IPS-15b (cell line): ENCODE measurements at regions not wholly inside any gene's neighbourhood (a gene's known extent, or its start where the extent isn't known, plus 50 kb on each side); places are given as distances from the start of the nearest gene placed in this dataset.

Experiments
- H3K27me3 ChIP-seq: one replicate; pipeline ENCODE4 v1.6.1; 2013; ENCODE audit warnings: low read length; ENCODE audit not compliant: control insufficient read depth, insufficient read depth
- H3K36me3 ChIP-seq: one replicate; pipeline ENCODE4 v1.6.1; 2013; ENCODE audit warnings: low read length; ENCODE audit not compliant: control insufficient read depth, insufficient read depth
- H3K4me1 ChIP-seq: one replicate; pipeline ENCODE4 v1.6.1; 2013; ENCODE audit warnings: mild to moderate bottlenecking, low read length; ENCODE audit not compliant: control insufficient read depth, insufficient read depth
- H3K4me3 ChIP-seq: one replicate; pipeline ENCODE4 v1.5.1; 2013; ENCODE audit warnings: low read depth, low read length
- H3K9ac ChIP-seq: one replicate; pipeline ENCODE4 v1.6.1; 2013; ENCODE audit warnings: low read depth, mild to moderate bottlenecking, low read length
- H3K9me3 ChIP-seq: one replicate; pipeline ENCODE4 v1.6.1; 2013; ENCODE audit warnings: mild to moderate bottlenecking, low read length; ENCODE audit not compliant: control insufficient read depth, insufficient read depth

GRCh38 chr3:187966096-187966495 lies 187.9 kb upstream of the LPP start:
- H3K9me3 ChIP-seq = no peaks in the 10 kb centered on the region
- no peak overlapping the region for H3K4me3 ChIP-seq
- H3K27me3 ChIP-seq = no peaks in the 10 kb centered on the region
- H3K4me1 ChIP-seq = no peaks in the 10 kb centered on the region
- no peak overlapping the region for H3K9ac ChIP-seq
- H3K36me3 ChIP-seq = no peaks in the 10 kb centered on the region

- Histone ChIP-seq H3K9ac (no peak overlapping the region), H3K4me1 (no peaks in the 10 kb centered on the region), H3K36me3 (no peaks in the 10 kb centered on the region), H3K4me3 (no peak overlapping the region), H3K9me3 (no peaks in the 10 kb centered on the region), H3K27me3 (no peaks in the 10 kb centered on the region)
Observed at GRCh38 chr3:187966636-187967406, 187.1 kb upstream of the LPP start.

- no peak overlapping the region for H3K9ac ChIP-seq
- H3K4me3 ChIP-seq = no peak overlapping the region
- no peaks in the 10 kb centered on the region for H3K4me1 ChIP-seq
- H3K9me3 ChIP-seq = no peaks in the 10 kb centered on the region
- H3K27me3 ChIP-seq = no peaks in the 10 kb centered on the region
- no peaks in the 10 kb centered on the region for H3K36me3 ChIP-seq
Observed at GRCh38 chr3:187967993-187968392, 186.0 kb upstream of the LPP start.

GRCh38 chr3:187968883-187969580 lies 184.9 kb upstream of the LPP start:
- Histone ChIP-seq H3K9ac (no peak overlapping the region), H3K4me3 (no peak overlapping the region), H3K4me1 (no peaks in the 10 kb centered on the region), H3K9me3 (no peaks in the 10 kb centered on the region), H3K27me3 (no peaks in the 10 kb centered on the region), H3K36me3 (no peaks in the 10 kb centered on the region)

GRCh38 chr3:187969581-187969950 lies 184.4 kb upstream of the LPP start:
- Histone ChIP-seq H3K27me3 (no peaks in the 10 kb centered on the region), H3K9ac (no peak overlapping the region), H3K4me1 (no peaks in the 10 kb centered on the region), H3K9me3 (no peaks in the 10 kb centered on the region), H3K36me3 (no peaks in the 10 kb centered on the region), H3K4me3 (no peak overlapping the region)

- Histone ChIP-seq H3K9me3 (no peaks in the 10 kb centered on the region), H3K4me1 (no peaks in the 10 kb centered on the region), H3K4me3 (no peak overlapping the region), H3K36me3 (no peaks in the 10 kb centered on the region), H3K27me3 (no peaks in the 10 kb centered on the region), H3K9ac (no peak overlapping the region)
Observed at GRCh38 chr3:187970106-187970505, 183.9 kb upstream of the LPP start.

- no peaks in the 10 kb centered on the region for H3K9me3 ChIP-seq
- no peak overlapping the region for H3K9ac ChIP-seq
- no peaks in the 10 kb centered on the region for H3K27me3 ChIP-seq
- no peaks in the 10 kb centered on the region for H3K4me1 ChIP-seq
- no peak overlapping the region for H3K4me3 ChIP-seq
- H3K36me3 ChIP-seq = no peaks in the 10 kb centered on the region
Observed at GRCh38 chr3:187971629-187972028, 182.3 kb upstream of the LPP start.

GRCh38 chr3:187972454-187972853 lies 181.5 kb upstream of the LPP start:
- Histone ChIP-seq H3K27me3 (no peaks in the 10 kb centered on the region), H3K36me3 (no peaks in the 10 kb centered on the region), H3K4me1 (no peaks in the 10 kb centered on the region), H3K4me3 (no peak overlapping the region), H3K9ac (no peak overlapping the region), H3K9me3 (no peaks in the 10 kb centered on the region)

GRCh38 chr3:187973977-187974870 lies 179.7 kb upstream of the LPP start:
- Histone ChIP-seq H3K27me3 (no peaks in the 10 kb centered on the region), H3K9ac (no peak overlapping the region), H3K9me3 (no peaks in the 10 kb centered on the region), H3K4me1 (no peaks in the 10 kb centered on the region), H3K36me3 (no peaks in the 10 kb centered on the region), H3K4me3 (no peak overlapping the region)

GRCh38 chr3:187974871-187975271 lies 179.1 kb upstream of the LPP start:
- Histone ChIP-seq H3K9me3 (no peaks in the 10 kb centered on the region), H3K36me3 (no peaks in the 10 kb centered on the region), H3K9ac (no peak overlapping the region), H3K27me3 (no peaks in the 10 kb centered on the region), H3K4me1 (no peaks in the 10 kb centered on the region), H3K4me3 (no peak overlapping the region)

- no peaks in the 10 kb centered on the region for H3K36me3 ChIP-seq
- no peak overlapping the region for H3K9ac ChIP-seq
- no peaks in the 10 kb centered on the region for H3K9me3 ChIP-seq
- no peaks in the 10 kb centered on the region for H3K27me3 ChIP-seq
- H3K4me3 ChIP-seq = no peak overlapping the region
- H3K4me1 ChIP-seq = no peaks in the 10 kb centered on the region
Observed at GRCh38 chr3:187975561-187976364, 178.2 kb upstream of the LPP start.
